GM21381 (cell line): ENCODE measurements at regions not wholly inside any gene's neighbourhood (a gene's known extent, or its start where the extent isn't known, plus 50 kb on each side); places are given as distances from the start of the nearest gene placed in this dataset.

ENCODE experiments used
- ATAC-seq: cut with Tn5 transposase; IDR thresholded peaks from one replicate; pipeline ENCODE4 v1.9.1; 2021; ENCODE audit warnings: mild to moderate bottlenecking, moderate library complexity; ENCODE audit not compliant: unreplicated experiment

DNA sequence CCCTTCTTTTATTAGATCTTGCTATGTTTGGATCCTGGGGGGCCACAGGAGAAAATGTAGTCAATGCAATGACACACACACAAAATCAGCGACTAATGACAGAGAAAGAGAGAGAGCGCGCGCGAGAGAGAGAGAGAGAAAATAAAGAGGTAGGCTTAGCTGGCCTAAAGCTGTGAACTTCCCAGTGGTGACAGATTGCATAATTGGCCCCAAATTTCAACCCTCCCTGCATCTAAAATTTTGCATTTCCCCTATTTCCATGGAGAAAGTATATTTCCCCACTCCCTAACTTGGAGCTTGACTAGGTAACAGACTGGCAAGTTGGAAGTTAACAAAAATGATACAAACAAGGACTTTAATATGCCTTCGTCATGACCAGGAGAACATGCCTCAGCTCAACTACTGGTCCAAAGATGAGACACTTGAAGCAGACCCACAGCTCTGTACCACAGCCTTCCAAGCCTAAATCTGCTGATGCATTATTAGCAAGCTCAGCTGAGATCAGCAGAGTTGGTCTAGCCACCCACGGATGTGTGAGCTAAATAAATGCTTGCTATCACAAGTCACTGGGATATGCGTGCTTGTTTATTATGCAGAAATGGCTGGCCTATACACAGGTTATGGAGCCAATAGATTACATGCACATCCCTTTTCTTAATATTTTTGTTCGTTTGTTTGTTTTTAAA, 118.1 kb upstream of the PRDM1 start:
- no peak for ATAC-seq

DNA sequence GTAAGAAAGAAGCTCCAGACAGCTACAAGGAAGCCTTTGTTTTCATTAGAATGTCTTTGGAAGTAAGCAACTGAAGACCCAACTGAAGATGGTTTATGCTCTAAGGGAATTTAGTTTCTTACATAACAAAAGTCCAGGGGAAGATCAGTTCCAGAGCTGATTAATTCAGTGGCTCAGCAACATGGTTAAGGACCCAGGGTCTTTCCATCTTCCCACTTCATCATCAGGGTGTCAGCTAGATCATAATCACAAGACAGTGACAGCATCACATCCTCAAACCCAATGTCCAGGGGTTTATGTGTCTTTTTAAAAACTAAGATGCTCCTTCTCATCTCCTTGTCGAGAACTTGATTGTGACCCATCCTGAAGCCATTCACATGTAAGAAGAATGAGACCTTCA, 119.7 kb upstream of the PRDM1 start:
- no peak for ATAC-seq

DNA sequence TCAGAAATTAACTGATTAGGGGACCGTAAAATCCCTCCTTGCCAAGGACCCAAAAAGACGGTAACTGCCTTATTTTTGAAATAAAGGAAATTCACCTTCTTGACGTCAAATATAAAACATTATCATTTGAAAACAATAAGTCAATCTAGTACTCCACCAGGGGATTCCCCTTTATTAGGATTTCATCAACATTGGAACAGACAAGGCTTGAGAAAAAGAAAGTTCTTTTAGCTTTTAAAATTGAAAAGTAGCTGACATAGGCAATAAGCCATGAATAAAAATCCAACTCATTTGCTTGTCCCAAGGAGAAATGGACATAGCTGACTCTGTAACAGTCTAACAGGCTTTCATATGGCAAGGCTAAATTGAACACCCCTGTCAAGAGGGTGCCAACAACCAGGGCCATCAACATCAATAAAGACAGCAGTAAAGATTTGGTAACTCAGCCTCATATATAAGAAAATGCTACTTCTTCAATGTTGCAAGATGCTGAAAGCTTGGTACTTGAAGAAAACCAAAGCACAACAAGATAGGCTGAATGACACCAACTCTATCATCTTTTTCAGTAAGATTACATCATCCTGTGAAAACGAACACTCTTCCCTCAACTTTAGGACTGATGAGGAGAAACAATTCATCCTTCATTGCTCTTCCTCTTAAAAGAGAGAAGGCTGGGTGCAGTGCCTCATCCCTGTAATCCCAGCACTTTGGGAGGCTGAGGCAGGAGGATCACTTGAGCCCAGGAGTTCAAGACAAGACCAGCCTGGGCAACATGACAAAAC, 121.0 kb upstream of the PRDM1 start:
- ATAC-seq = no peak

DNA sequence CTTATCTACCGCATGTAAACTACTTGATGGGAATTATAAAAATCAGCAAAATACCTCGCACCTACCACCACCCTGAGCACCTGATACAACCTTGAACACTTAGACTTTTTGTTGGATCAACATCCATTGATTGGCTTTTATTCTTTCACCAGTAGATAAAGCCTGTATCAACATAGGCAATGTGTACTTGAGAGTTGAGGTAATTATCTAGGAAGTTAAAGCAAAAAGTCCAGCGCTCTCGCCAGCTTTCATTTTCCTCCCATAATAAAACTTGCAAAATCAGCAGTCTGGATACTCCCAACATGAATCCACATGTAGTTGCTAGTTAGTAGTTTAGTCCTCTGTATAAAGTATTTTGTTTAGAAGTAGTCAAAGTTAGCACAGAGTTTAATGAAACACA, 132.0 kb upstream of the PRDM1 start:
- ATAC-seq = no peak

DNA sequence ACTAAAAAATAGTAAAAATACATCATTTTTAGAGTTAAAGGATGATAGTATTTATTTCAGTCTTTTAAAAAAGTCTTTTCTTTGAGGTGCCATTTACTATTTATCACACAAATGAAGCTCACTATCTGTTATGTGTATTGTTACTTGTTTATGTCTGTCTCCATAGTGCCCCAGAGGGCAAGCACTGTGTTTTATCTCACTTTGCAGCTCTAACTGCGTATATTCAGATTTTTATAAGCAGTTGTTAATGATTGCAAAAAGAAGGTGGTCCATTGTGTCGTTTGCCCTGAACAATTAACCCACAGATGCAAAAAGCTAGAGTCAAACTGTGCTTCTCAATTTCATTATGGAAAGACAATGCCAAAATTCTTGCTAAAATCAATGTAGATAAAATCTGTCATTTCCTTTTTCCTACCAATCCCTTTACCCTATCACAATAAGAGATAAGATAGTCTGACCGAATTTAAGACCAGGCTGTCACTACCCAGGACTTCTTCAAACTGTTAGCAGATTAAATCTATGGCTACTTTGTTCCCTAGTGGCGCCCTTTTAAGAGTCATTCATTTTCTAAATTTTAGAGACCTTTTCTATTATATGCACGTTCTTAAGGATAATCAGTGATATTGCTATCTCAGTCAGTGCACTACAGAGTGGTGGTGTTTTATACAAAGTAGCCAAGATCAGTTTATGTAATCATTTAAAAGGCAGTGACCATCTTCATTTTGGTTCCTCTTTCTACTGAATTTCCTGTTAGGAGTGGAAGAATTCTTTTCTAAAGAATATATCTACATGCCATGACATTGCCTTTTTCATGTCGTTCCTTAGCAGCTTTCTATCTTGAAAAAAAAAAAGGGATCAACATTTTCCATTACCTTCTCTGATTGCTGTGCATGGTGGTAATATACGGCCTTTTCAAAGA, 133.1 kb upstream of the PRDM1 start:
- no peak for ATAC-seq

DNA sequence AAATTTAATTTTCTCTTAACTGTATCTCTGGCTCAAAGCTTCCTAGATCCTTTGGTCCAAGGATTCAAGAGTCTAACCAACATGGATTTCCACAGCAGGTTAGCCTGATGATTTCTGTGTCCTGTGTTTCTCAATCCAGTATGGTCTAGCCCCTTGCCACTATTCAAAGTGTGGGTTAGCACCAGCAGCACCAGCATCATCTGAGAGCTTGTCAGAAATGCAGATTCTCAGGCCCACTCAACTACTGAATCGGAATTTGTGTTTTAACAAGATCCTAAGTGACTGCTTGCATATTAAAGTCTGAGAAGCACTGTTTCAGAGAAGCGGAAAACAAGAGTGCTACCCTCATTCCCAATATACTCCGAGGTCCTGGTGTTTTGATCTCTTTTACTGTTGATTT, 133.8 kb upstream of the PRDM1 start:
- ATAC-seq = no peak

DNA sequence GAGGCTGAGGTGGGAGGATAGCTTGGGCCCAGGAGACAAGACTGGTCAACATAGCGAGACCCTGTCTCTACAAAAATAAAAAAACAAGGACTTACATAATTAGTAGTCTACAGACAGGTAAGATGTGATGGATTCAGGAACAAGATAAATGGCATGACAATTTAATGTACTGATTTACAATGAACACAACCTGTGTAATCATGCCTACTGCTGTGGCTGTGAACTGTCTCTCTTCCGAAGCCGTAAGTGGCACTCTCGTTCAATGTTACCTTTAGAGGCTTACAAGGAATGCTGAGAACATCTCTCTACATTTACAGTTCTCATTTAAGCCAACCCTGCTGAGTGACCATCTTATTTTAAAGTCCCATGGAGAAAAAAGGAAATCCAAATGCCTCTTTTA, 134.8 kb upstream of the PRDM1 start:
- ATAC-seq = no peak

DNA sequence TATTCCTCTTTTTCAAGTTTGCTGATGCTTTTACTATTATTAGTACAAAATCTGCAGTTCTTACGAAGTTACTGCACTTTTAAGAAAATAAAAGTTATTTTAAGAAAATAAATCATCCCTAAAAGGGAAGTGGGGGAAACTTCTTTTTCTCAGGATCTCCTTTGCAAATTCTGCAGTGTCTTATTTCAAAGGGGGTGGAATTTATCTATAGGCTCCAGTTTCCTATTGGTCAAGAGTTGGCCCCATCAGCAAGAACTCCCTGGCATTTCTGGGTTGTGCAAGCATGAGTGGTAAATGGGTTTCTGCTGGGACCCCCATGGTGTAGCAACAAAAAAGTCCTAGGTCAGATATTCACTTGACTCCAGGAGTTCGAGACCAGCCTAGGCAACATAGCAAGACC, 136.3 kb upstream of the PRDM1 start:
- no peak for ATAC-seq

DNA sequence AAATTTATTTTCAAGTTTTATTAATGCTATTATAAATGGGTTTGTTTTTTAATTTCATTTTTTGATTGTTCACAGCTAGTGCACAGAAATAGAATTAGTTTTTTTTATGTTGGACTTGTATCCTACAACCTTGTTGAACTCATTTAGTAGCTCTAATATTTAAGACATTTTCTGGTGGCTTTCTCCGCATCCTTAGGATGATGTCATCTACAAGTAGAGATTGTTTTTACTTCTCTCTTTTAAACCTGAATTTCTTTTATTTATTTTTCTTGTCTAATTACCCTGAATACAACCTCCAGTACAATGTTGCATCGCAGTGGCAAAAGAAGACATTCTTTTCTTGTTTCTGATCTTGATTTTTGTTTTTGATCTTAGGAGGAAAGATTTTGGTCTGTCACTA, 142.6 kb upstream of the PRDM1 start:
- ATAC-seq = no peak

DNA sequence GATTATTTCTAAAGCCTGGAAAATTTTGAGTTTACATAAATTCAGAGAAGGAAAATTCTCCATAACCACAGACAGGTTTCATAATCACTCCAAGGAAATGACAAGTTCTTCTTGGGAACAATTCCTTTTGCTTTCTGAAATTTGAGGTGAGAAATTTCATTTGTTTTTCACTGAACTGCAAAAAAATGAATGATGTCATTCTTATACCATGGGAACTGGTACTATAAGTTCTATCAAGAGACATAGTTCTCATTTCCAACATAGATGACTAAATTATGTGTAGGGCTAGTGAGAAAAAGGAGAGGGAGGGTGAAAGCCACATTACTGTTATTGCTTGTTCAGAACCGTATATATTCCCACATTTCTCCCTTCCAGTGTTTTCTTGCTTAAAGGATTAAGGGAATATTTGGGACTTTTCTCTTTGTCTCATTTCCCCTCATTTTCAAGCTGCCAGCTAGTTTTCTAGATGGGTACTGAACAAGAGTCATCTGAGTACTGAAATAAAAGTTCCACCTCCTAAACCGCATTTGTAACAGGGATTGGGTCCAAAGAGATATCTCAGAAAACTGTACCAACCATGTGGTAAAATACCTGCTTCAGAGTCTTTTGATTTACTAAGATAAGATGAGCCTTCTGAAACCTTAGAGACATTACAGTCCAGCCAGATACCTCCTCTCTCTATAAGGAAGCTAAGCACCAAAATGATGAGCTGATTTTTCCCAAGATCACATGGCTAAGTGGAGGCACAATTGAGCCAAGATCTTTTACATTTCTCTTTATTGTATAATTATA, 144.3 kb upstream of the PRDM1 start:
- no peak for ATAC-seq

DNA sequence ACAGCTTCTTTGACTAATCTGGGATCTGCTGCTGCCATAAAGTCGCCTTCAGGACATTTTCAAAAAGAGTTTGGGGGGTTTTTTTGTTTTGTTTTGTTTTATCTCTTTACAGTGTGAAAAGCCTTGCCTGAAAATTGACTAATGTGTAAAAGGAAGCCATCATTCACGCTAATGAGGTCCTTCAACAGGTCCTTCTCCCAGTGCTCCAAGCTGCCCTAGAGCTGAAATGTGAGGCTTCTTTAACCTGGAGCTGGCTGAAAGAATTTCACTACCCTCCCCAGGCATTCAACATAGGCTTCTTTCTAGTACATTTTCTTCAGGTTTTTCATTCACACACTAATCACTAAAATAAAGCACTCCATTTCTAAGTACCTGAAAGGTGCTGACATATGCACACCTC, 145.1 kb upstream of the PRDM1 start:
- no peak for ATAC-seq

DNA sequence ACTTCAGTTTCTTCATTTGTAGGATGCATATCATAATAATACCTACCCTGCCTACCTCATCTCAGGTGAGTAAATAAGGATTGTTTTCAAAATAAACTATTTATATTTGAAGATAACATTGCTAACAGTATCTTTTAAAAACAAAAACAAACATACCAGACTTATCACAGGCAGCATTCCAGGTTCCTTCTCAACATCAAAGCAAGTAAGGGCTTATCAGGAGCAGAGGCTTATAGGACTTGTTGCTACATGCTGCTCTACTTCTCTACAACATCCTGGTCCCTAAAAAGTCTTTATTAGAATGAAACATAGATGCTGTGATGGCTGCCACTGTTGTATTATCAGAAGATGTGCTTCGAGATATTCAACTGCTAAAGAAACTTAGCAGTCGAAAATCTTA, 149.2 kb upstream of the PRDM1 start:
- no peak for ATAC-seq

DNA sequence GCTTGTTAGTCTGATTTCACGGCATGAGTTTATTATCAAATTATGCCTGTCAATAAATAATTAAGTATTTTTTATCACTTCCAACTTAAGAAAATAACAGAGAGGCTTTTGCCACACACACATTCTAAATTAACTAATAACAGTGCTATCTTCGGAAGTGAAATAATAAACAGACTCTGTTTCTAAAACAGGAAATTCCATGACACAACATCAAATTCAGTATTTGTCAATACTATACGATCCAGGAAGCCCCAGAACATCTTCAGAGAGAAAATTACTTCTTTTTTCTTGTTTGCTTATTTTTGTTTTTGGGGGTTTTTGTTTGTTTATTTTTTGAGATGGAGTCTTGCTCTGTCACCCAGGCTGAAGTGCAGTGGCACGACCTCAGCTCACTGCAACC, 150.7 kb upstream of the PRDM1 start:
- no peak for ATAC-seq

DNA sequence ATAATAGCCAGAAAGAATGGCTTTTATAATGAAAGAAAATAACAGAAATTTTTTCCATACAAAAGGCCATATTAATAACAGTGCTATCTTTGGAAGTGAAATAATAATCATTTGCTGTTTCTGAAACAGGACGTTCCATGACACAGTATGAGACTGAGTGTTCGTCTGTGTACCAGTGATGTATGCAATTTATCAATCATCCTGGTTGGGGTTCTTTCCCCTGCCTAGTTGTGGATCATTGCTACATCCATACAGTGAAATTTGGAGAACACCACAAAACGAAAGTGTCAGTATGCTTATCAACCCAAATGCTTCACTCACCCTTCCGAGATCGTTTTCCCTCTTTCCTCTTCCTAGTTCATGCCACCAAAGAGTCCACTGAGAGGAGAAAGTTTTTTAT, 151.4 kb upstream of the PRDM1 start:
- ATAC-seq = no peak

DNA sequence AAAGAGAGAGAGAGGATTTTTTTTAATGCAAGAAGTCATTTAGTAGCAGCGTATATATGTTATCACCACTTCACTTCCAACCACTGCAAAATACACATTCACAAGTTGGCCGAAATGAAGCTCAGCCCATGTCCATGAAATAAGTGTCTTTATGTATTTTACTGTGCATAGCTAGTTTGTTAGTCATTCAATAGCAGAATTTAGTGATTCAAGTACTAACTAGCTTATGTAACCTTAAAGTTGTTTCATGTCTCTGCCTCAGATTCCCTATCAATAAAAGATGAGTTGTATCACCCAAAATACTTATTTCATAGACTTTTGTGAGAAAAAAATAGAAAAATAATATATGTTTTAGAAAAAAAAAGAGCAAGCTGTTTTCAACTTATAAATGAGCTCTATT, 153.7 kb upstream of the PRDM1 start:
- no peak for ATAC-seq

DNA sequence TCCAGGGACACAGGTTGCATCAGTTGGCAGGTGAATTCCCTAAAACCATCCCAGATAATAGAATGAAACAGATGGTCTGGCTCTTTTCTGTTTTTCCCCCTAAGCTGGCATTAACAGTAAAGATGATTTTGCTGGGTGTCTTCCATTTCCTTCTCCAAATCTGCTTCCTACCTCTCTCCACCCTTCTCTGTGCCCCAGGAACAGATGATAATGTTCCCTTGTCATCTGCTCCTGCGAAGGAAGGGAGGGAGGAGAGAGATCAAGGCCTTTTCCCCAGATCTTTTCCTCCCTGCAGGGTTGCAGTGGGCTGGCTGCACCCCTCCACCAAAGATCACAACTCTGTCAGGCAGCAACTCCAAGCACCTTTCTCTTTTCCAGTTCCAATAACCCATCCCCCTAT, 156.5 kb upstream of the PRDM1 start:
- ATAC-seq = no peak

DNA sequence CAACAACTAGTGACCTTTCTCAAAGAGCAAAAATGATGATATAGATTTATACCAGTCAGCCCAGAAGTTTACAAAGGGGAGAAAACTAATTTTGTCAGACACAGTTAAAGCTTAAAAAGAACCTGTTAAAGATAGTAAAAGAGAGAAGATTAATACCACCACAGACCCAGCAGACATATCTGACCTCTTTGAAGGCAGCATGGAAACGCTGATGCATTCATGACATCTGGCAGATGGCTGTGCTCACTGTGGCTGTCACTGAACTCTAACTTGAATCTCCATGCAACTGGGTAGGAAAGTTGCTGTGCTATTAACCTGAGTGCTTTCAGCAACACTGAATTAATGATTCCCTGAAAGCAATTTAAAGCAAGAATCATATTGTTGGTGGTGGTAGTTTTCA, 159.8 kb upstream of the PRDM1 start:
- ATAC-seq = no peak

DNA sequence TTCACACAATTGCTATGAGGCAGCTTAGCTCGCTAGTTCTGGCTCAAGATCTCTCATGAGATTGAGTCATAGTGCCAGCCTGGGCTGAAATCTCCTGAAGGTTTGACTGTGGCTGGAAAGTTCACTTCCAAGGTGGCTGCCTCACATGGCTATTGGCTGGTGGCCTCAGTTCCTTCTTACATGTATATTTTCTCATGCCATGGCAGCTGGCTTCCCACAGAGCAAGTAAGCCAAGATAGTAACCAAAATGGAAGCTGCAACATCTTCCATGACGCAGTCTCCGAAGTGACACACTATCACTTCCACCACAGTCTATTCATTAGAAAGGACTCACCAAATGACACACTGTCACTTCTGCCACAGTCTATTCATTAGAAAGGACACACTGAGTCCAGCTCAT, 160.4 kb upstream of the PRDM1 start:
- no peak for ATAC-seq

DNA sequence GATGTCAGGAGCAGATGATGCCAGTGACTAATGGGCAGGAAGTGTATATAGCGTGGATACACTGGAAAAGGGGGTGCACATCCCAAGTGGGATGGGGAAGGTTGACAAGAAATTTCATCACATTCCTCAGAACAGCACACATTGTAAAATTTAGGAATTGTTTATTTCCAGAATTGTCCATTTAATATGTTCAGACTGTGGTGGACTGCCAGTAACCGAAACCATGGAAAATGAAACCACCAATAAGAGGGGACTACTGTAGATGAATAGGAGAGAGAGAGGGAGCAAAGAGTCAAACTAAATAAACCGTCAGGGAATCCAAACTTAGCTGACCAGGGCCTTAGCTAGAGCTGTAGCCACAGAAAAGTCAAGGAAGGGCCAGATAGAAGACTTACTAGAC, 164.4 kb upstream of the PRDM1 start:
- ATAC-seq = no peak

DNA sequence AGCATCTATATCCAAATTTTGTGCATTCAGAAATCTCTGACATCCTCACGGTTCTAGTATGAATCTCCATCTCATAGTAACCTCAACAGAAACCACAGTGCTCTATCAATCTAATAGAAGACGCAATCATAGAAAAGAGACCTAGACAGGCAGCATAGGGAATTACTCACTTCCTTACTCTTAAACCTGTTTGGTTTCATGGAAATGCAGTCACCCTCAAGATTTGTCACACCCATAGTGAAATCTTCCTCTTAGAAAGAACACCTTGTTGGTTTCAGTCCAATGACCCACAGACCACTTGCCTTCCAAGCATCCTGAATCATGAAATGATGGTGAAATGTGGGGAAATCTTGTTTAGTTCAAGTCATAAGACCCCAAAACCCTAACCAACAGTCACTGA, 166.1 kb upstream of the PRDM1 start:
- ATAC-seq = no peak
